Activated effector memory CD4-positive, alpha-beta T cell treated with anti-CD3 and anti-CD28 coated beads, Interleukin-2, amount 50 U/mL, for 16 hours (primary cell): ENCODE measurements at regions not wholly inside any gene's neighbourhood (a gene's known extent, or its start where the extent isn't known, plus 50 kb on each side); places are given as distances from the start of the nearest gene placed in this dataset.

Source experiments
- DNase-seq: peaks from one replicate; pipeline ENCODE4 v3.0.0-alpha.2; 2020

DNA sequence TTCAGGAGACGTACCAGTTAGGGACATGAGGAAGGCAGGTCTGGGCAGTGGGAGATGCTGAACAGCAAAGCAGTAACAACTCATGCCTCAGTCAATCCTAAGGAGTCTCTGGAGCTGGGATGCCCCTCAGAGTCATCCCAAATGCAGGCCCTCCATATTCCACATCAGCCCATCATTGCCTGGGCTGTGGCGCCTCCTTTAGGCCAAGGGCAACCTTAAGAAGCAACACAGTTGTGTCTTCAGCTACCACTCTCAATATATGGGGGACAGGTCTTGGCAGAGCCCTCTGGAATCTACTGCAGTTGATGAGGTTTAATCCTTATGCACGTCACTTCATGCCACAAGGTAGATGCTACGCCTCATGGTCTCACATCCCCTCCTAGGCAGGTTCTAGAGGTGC is 682.0 kb upstream of the RAB6C start:
- DNase-seq: no peak

DNA sequence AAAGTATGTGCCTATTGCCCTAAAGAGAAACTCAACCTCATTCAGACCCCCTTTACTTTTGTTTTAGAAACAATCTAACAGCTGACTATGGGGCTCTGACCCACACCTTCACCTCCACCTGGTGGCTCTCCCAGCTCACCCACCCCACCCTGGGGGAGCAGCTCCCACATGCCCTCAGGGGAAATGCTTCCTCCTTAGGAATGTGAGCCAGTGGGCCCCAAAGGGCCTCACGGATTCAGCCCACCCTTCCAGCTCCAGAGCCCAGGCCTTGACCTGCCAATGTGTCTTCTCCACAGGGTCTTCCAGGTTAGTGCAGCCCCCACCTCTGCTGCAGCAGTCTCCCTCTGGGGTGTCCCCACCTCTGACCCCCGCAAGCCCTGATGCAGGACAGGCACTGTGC is 680.1 kb upstream of the RAB6C start:
- no peak for DNase-seq

GRCh38 chr2:129299756-129300155 is 679.7 kb upstream of the RAB6C start:
- DNase-seq: no peak

DNA sequence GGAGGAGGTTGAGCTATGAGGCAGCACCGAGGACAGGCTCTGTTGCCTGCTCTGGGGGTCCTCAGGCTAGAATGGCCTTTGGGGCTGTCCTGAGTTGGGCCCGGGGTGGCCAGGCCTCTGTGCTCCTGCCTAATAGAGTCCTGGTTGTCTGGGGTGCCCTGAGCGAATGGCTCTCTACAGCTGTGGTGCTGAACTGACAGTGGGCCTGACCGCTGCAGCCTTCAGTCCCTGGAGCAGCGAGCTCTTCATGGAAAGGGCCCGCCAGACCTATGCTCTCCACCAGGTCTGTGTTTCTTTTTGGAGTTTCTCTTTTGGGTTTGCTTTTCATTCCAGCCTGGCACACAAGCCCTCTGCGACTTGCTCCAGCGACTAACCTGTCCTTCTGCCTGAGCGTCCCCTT is 679.0 kb upstream of the RAB6C start:
- DNase-seq: no peak

DNA sequence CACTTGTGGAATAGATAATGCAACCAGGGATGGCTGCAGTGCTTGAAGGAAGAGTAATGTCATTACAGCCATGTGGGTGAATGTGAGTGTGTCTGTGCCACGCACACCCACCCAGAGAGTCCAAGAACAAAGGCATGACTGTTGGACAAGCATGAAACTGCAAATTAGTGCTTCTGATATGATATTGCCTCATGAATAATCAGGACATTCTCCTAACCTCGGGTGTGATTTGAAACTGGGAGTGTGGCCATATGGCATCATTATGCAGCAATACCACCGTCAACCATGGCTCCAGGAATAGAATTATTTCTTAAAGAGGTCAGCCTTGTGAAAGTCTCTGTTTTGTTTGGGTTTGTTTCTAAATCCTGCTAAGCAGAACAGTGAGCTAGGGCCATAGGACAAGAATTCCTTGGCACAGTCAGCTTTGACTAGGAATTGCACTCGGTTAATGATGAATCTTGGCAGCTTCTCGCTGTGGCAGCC is 678.0 kb upstream of the RAB6C start:
- DNase-seq: no peak

DNA sequence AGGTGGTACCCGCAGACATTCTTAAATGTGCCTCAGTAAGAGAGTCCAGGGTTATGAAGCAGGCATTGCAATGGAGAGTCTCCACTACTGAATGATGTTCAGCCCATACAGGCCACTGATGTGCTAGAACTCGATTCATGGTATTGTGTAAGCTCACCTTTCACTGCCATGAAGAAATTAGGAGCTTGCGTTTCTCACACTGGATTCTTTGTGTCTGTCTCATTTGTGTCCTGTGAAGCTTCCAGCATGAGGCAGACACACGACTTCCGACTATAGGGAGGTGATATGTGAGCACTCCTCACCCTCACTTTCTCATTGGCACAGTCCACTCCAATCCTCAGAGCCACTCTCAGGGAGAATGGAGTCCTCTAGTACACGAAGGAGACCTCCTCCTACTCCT is 677.4 kb upstream of the RAB6C start:
- no peak for DNase-seq

DNA sequence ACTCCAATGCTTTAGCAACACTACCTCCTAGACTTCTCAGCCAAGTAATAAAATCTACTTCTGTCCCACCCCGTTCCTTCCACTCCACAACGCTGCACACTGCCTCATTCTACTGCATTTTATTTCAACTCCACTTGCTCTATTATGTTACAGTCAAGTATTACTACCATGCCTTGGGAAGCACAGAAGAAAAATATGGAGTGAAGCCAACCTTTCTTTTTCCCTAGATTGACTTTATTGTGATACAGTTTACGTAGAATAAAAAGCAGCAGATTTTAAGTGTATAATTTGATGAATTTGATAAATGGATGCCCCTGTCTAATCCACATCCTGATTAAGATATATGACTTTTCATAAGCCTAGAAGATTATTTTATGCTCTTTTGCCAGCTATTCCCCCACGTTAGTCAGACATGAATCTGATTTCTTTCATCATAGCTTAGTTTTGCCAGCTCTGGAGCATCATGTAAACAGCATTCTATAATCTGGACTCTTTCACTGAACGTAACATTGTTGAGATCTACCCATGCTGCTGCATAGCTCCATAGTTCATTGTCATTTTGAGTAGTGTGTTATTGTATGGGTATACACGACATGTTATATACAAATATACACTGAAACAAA is 676.8 kb upstream of the RAB6C start:
- no peak for DNase-seq

DNA sequence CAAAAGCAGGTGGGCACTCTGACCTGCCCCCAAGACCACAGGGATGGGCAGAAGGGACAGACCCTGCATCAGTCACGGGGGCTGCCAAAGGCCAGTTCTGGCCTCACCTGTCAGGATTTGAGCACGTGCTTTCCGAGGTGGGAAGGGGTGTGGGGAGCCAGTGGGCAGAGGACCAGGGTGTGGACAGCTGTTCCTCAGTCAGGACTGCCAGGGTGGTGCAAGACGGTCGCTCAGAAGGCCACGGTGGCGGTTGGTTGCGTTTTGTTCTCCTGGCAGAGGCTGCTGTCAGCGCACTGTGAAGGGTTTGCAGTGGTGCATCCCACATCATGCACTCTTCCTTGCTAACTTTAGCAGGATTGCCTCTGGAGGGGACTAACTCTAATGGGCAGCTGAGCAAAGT is 665.3 kb upstream of the RAB6C start:
- DNase-seq: no peak

GRCh38 chr2:129318581-129319421 is 660.7 kb upstream of the RAB6C start:
- no peak for DNase-seq

DNA sequence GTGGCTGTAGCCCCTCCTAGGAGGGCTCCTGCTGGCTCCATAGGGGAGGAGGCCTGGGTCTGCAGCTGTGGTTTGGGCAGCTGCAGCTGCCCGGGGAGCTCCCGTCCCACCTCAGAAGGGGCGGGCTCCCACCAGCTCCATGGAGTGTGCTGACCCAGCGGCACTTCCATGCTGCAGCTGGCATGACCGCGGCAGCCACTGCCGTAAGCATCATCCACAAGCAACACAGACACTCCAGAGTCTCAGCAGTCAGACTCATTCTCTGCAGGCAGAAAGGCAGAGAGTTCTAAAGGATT is 660.1 kb upstream of the RAB6C start:
- DNase-seq: no peak

GRCh38 chr2:129320288-129320687 is 659.2 kb upstream of the RAB6C start:
- DNase-seq: no peak

- DNase-seq: no peak
Observed at GRCh38 chr2:129324349-129324748, 655.1 kb upstream of the RAB6C start.

GRCh38 chr2:129325151-129325550 is 654.3 kb upstream of the RAB6C start:
- no peak for DNase-seq

- no peak for DNase-seq
Observed at GRCh38 chr2:129329574-129329973, 649.9 kb upstream of the RAB6C start.

- DNase-seq: no peak
Observed at GRCh38 chr2:129330504-129330903, 649.0 kb upstream of the RAB6C start.

GRCh38 chr2:129331638-129332037 is 647.8 kb upstream of the RAB6C start:
- no peak for DNase-seq

DNA sequence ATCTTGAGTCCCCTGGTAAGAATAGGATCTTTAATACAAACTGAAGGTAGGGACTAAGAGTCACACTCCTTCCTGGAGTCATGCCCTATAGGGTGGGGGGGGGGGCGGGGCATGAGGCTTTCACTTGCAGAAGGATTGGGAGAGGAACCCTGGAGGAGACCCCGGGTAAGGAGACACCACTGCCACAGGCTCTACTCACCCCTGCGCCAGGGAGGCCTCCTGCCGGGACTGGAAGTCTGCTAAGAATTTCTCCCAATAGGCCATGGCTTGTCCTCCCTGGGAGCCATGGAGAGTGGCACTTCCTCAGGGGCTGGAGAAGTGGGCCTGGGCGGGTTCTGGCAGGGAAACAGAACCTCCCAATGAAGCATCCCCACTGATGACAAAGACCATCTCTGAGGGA is 645.3 kb upstream of the RAB6C start:
- DNase-seq: no peak

DNA sequence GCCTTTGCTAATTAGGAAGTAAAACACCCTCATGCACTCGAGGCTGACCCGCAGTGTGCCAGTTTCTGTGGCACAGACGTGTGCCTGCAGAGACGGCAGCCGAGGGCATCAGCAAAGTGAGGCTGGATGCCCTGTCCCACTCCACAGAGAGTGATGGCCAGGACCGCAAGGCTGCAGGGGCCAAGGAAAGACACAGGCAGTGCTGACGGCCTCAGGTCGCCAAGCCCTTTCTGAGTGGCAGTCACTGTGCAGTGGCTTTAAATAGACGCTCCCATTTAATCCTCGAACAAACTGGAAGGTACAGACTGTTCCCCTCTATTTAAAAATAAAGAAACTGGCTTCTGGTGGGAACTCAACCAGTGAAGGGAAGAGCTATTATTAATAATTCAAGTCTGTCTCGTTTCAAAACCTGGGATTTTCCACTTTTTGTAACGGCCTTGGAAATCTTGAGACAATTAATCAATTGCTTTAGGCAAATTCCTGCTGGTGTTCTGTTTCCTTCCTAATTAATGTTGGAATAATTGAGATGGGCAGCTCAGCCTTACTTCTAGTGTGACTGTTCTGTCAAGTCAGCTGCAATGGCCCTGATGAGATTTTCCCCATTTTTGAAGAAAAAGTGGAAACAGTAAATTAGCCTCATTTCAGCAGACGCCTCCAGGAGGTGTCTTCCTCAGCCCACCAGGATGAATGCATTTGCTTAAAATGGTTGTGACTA is 644.6 kb upstream of the RAB6C start:
- DNase-seq: no peak

GRCh38 chr2:129336276-129336675 is 643.2 kb upstream of the RAB6C start:
- no peak for DNase-seq

DNA sequence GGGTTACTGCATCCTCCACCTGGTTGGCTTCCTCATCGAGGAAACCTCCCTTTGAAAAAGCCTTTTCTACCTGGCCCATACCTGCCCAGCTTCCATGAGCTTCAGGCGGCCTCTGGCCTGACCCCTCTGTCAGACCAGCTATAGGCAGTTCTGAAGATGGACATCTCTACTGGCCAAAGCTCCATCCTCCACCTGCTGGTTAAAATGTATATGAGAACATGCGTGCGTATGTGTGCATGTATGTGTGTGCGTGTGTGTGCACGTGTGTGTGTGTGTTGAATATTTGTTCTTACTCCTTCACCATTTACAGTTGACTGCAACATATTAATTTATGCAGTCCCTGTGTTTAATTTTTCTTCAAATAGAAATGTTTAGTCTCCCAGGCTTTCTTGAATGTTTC is 642.4 kb upstream of the RAB6C start:
- DNase-seq: no peak

GRCh38 chr2:129345540-129345939 is 633.9 kb upstream of the RAB6C start:
- DNase-seq: no peak

GRCh38 chr2:129347486-129348217 is 631.8 kb upstream of the RAB6C start:
- no peak for DNase-seq

DNA sequence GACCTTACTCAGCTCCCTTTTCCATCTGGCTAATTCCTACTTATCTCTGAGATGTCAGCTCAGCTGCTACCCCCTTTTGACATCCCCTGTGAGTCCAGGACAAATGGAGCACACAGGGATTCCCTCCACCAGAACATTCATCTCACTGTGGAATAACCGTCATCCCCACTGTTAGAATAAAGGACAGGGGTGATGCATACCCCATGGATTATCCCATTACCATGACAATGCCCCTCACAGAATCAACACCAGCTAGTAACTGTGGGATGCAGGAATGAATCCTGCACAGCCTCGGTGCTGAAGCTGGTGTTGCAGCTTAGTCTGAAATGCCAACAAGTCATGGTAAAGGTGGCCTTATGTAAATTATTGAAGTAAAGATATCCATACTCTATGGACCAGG is 624.8 kb upstream of the RAB6C start:
- DNase-seq: no peak
